ENCODE measurements at regions not wholly inside any gene's neighbourhood (a gene's known extent, or its start where the extent isn't known, plus 50 kb on each side); places are given as distances from the start of the nearest gene placed in this dataset.

DNA sequence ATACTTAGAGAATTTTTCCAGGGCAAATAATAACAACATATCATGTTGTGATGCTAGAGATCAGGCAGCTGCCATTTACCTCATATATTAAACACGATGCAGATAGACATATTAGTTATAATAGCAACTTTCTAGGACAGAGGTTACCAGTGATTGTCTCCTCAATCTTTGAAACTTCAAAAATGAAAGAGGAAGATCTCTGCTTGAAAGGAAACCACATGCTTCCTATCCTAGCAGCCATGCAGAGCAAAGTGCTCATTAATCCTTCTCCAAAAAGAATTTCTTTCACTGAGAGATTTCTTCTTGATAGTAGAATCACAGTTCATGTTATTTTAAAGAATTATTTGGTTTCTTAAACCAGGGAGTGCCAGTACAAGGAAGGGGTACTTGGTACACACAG lies 317.2 kb downstream of the CPS1 start:
- Histone ChIP-seq H3K27ac (no peak overlapping the region), H3K36me3 (no peaks in the 10 kb centered on the region), H3K27me3 (no peaks in the 10 kb centered on the region), H3K4me1 (no peaks in the 10 kb centered on the region), H3K9me3 (no peaks in the 10 kb centered on the region), H3K4me3 (no peak overlapping the region)
- DNase-seq (ENCODE audit: low spot score in 2 of 2): no peak
- no peak for TF ChIP-seq CTCF (IDR thresholded peaks at IDR 0.05)
- no peak for TF ChIP-seq EP300 (IDR thresholded peaks at IDR 0.05)
- TF ChIP-seq POLR2A (IDR thresholded peaks at IDR 0.05): no peak
- 70 to 83% methylated on average over 1 of the region's 1 CpG for whole genome bisulfite sequencing, 2 donors

DNA sequence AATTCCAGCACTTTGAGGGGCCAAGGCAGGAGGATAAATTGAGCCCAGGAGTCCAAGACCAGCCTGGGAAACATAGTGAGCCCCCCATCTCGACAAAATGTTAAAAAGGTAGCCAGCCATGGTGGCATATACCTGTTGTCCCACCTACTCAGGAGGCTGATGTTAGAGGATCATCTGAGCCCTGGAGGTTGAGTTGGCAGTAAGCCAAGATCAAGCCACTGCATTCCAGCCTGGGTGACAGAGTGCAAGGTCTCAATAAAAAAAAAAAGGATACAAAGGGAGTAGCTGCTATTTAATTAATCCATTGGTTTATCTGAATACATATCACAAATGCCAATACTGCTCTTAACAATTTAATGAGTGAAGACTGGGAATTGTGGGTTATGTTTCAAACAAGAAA lies 327.8 kb downstream of the CPS1 start:
- Histone ChIP-seq H3K27ac (no peak overlapping the region), H3K4me1 (no peaks in the 10 kb centered on the region), H3K9me3 (peaks cover 0 to 4% (median 0%) of the 10 kb centered on the region in 4 donors), H3K4me3 (no peak overlapping the region), H3K36me3 (no peaks in the 10 kb centered on the region), H3K27me3 (no peaks in the 10 kb centered on the region)
- no peak for TF ChIP-seq POLR2A (IDR thresholded peaks at IDR 0.05)
- no peak for TF ChIP-seq EP300 (IDR thresholded peaks at IDR 0.05)
- no peak for TF ChIP-seq CTCF (IDR thresholded peaks at IDR 0.05)
- 64 to 79% methylated on average over 1 of the region's 1 CpG for WGBS, 2 donors
- no peak for DNase-seq (ENCODE audit: low spot score in 2 of 2)

- no peak for TF ChIP-seq CTCF (IDR thresholded peaks at IDR 0.05)
- no peak for TF ChIP-seq EP300 (IDR thresholded peaks at IDR 0.05)
- TF ChIP-seq POLR2A (IDR thresholded peaks at IDR 0.05): no peak
- Histone ChIP-seq H3K36me3 (no peaks in the 10 kb centered on the region), H3K4me1 (no peaks in the 10 kb centered on the region), H3K27ac (no peak overlapping the region), H3K4me3 (no peak overlapping the region), H3K9me3 (peaks cover 0 to 15% (median 0%) of the 10 kb centered on the region in 4 donors), H3K27me3 (no peaks in the 10 kb centered on the region)
- no peak for DNase-seq (ENCODE audit: low spot score in 2 of 2)
- 93% methylated on average over 6 of the region's 6 CpGs for WGBS, 2 donors
These were observed 331.6 kb downstream of the CPS1 start for GRCh38 chr2:210888035-210888434.

GRCh38 chr2:210895132-210895531 lies 338.7 kb downstream of the CPS1 start:
- no peak overlapping the region for H3K27ac ChIP-seq
- H3K9me3 ChIP-seq: peaks cover 0 to 10% (median 0%) of the 10 kb centered on the region in 4 donors
- no peak overlapping the region for H3K4me3 ChIP-seq
- H3K27me3 ChIP-seq: no peaks in the 10 kb centered on the region
- H3K4me1 ChIP-seq: no peaks in the 10 kb centered on the region
- TF ChIP-seq CTCF (IDR thresholded peaks at IDR 0.05) (no peak), EP300 (IDR thresholded peaks at IDR 0.05) (no peak), POLR2A (IDR thresholded peaks at IDR 0.05) (no peak)
- DNase-seq (ENCODE audit: low spot score in 2 of 2): no peak
- H3K36me3 ChIP-seq: no peaks in the 10 kb centered on the region
- WGBS, 2 donors: 85 to 96% methylated on average over 5 of the region's 5 CpGs

- H3K36me3 ChIP-seq: no peaks in the 10 kb centered on the region
- TF ChIP-seq CTCF (IDR thresholded peaks at IDR 0.05) (no peak), EP300 (IDR thresholded peaks at IDR 0.05) (no peak), POLR2A (IDR thresholded peaks at IDR 0.05) (no peak)
- no peaks in the 10 kb centered on the region for H3K9me3 ChIP-seq
- H3K27ac ChIP-seq: no peak overlapping the region
- H3K4me3 ChIP-seq: no peak overlapping the region
- no peak for DNase-seq (ENCODE audit: low spot score in 2 of 2)
- no peaks in the 10 kb centered on the region for H3K27me3 ChIP-seq
- H3K4me1 ChIP-seq: no peaks in the 10 kb centered on the region
- 73 to 78% methylated on average over 3 of the region's 3 CpGs for WGBS, 2 donors
These were observed 342.7 kb downstream of the CPS1 start for GRCh38 chr2:210899131-210899530.
